Smooth muscle cell (in vitro differentiated cells): ENCODE measurements at regions not wholly inside any gene's neighbourhood (a gene's known extent, or its start where the extent isn't known, plus 50 kb on each side); places are given as distances from the start of the nearest gene placed in this dataset.

Experiments used
- DNase-seq: peaks from one replicate; lab custom pipeline; 2025; ENCODE audit not compliant: unreplicated experiment; lab: John Stamatoyannopoulos, UW
- H2AFZ ChIP-seq: fragments of 200-600 bp; sonication (generic); 2 replicates; pipeline ENCODE4 v1.6.0; 2016; ENCODE audit warnings: antibody characterized with exemption, low read depth, mild to moderate bottlenecking
- H3F3A ChIP-seq: fragments of 200-600 bp; sonication (generic); 2 replicates; pipeline ENCODE4 v1.6.0; 2017; ENCODE audit warnings: antibody characterized with exemption, low read depth
- H3K27ac ChIP-seq: fragments of 200-600 bp; sonication (generic); 2 replicates; pipeline ENCODE4 v1.5.1; 2016; ENCODE audit warnings: low read depth, mild to moderate bottlenecking
- H3K27me3 ChIP-seq: fragments of 200-600 bp; sonication (generic); 2 replicates; pipeline ENCODE4 v1.6.1; 2016; ENCODE audit warnings: low read depth, mild to moderate bottlenecking
- H3K36me3 ChIP-seq: fragments of 200-600 bp; sonication (generic); 2 replicates; pipeline ENCODE4 v1.5.1; 2016; ENCODE audit warnings: low read depth
- H3K4me1 ChIP-seq: fragments of 200-600 bp; sonication (generic); 2 replicates; pipeline ENCODE4 v1.5.1; 2016; ENCODE audit warnings: low read depth
- H3K4me2 ChIP-seq: fragments of 200-600 bp; sonication (generic); 2 replicates; pipeline ENCODE4 v1.6.0; 2016; ENCODE audit warnings: mild to moderate bottlenecking
- H3K4me3 ChIP-seq: fragments of 200-600 bp; sonication (generic); 2 replicates; pipeline ENCODE4 v1.5.1; 2016; ENCODE audit warnings: mild to moderate bottlenecking
- H3K79me2 ChIP-seq: fragments of 200-600 bp; sonication (generic); 2 replicates; pipeline ENCODE4 v1.6.0; 2016; ENCODE audit warnings: low read depth, mild to moderate bottlenecking
- H3K9ac ChIP-seq: fragments of 200-600 bp; sonication (generic); 2 replicates; pipeline ENCODE4 v1.6.0; 2016; ENCODE audit warnings: low read depth
- H3K9me3 ChIP-seq: fragments of 200-600 bp; sonication (generic); replicated peaks from 2 replicates; pipeline ENCODE4 v1.5.1; 2016; ENCODE audit warnings: low read depth
- H4K20me1 ChIP-seq: fragments of 200-600 bp; sonication (generic); 2 replicates; pipeline ENCODE4 v1.6.0; 2016; ENCODE audit warnings: low read depth
- CTCF ChIP-seq: fragments of 200-600 bp; sonication (generic); IDR thresholded peaks from 2 replicates; pipeline ENCODE4 v1.5.1; 2017; ENCODE audit warnings: borderline replicate concordance, mild to moderate bottlenecking, antibody characterized with exemption; ENCODE audit not compliant: insufficient read depth, poor library complexity, severe bottlenecking
- WGBS: methylation state at CpG from one replicate; pipeline ENCODE4 v1.1.7; 2016; ENCODE audit warnings: low lambda C conversion rate; 5-methylcytosine and 5-hydroxymethylcytosine counted together

- H3K4me2 ChIP-seq: no peak overlapping the region
- no peaks in the 10 kb centered on the region for H3K36me3 ChIP-seq
- no peak overlapping the region for H3K27ac ChIP-seq
- no peak overlapping the region for H2AFZ ChIP-seq
- no peak for DNase-seq
- no peaks in the 10 kb centered on the region for H3K27me3 ChIP-seq
- H3K9me3 ChIP-seq: no peaks in the 10 kb centered on the region
- no peak for TF ChIP-seq CTCF
- no peaks in the 10 kb centered on the region for H4K20me1 ChIP-seq
- no peak overlapping the region for H3K9ac ChIP-seq
- 77% methylated on average over 2 of the region's 2 CpGs for WGBS
- no peak overlapping the region for H3K4me3 ChIP-seq
- no peaks in the 10 kb centered on the region for H3K79me2 ChIP-seq
- no peaks in the 10 kb centered on the region for H3F3A ChIP-seq
- H3K4me1 ChIP-seq: peaks cover 25% of the 10 kb centered on the region
Measured at GRCh38 chr10:58970160-58970915, 206.1 kb upstream of the PHYHIPL start.

GRCh38 chr10:58971211-58971610 lies 205.2 kb upstream of the PHYHIPL start:
- Histone ChIP-seq H3K9me3 (no peaks in the 10 kb centered on the region), H3K27me3 (no peaks in the 10 kb centered on the region), H3K79me2 (no peaks in the 10 kb centered on the region), H2AFZ (no peak overlapping the region), H3K36me3 (no peaks in the 10 kb centered on the region), H3K27ac (no peak overlapping the region), H3K9ac (no peak overlapping the region), H4K20me1 (no peaks in the 10 kb centered on the region), H3F3A (no peaks in the 10 kb centered on the region), H3K4me3 (no peak overlapping the region), H3K4me1 (peaks cover 25% of the 10 kb centered on the region), H3K4me2 (no peak overlapping the region)
- TF ChIP-seq CTCF: no peak
- DNase-seq: no peak

GRCh38 chr10:58971796-58972491 lies 204.5 kb upstream of the PHYHIPL start:
- no peak overlapping the region for H3K9ac ChIP-seq
- H3K27ac ChIP-seq: no peak overlapping the region
- no peak overlapping the region for H2AFZ ChIP-seq
- H3K79me2 ChIP-seq: no peaks in the 10 kb centered on the region
- 73% methylated on average over 2 of the region's 2 CpGs for WGBS
- peaks cover 24% of the 10 kb centered on the region for H3K4me1 ChIP-seq
- H3K4me2 ChIP-seq: no peak overlapping the region
- H3K9me3 ChIP-seq: no peaks in the 10 kb centered on the region
- H3K36me3 ChIP-seq: no peaks in the 10 kb centered on the region
- no peak for DNase-seq
- TF ChIP-seq CTCF: no peak
- no peaks in the 10 kb centered on the region for H3F3A ChIP-seq
- H4K20me1 ChIP-seq: no peaks in the 10 kb centered on the region
- no peaks in the 10 kb centered on the region for H3K27me3 ChIP-seq
- no peak overlapping the region for H3K4me3 ChIP-seq
